ENCODE measurements at regions not wholly inside any gene's neighbourhood (a gene's known extent, or its start where the extent isn't known, plus 50 kb on each side); places are given as distances from the start of the nearest gene placed in this dataset.

DNA sequence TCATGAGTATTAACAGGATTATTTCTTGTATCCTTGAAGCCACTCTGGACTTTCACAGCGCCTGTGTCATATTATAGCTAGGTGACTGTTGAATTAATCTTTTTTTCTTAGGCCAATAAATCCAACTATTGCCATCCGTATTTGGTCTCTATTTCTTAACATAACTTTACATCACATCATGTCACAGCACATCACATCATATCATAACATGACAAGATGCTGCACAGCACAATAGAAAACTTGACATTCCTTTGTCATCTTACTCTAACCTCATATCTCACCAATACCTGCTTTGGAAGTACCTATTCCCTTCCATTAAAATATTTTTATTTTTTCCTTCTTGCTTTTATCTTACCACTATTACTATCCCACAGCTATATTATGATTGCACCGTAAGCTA lies 1480.8 kb downstream of the TECRL start:
- no peak overlapping the region for H3K4me3 ChIP-seq (ENCODE audit: low read depth, low read length)
- DNase-seq (ENCODE audit: low read depth), result no peak
- TF ChIP-seq, protein P1, sequence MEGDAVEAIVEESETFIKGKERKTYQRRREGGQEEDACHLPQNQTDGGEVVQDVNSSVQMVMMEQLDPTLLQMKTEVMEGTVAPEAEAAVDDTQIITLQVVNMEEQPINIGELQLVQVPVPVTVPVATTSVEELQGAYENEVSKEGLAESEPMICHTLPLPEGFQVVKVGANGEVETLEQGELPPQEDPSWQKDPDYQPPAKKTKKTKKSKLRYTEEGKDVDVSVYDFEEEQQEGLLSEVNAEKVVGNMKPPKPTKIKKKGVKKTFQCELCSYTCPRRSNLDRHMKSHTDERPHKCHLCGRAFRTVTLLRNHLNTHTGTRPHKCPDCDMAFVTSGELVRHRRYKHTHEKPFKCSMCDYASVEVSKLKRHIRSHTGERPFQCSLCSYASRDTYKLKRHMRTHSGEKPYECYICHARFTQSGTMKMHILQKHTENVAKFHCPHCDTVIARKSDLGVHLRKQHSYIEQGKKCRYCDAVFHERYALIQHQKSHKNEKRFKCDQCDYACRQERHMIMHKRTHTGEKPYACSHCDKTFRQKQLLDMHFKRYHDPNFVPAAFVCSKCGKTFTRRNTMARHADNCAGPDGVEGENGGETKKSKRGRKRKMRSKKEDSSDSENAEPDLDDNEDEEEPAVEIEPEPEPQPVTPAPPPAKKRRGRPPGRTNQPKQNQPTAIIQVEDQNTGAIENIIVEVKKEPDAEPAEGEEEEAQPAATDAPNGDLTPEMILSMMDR (IDR thresholded peaks at IDR 0.05; ENCODE audit: control insufficient read depth, extremely low read depth, insufficient read depth), result no peak

DNA sequence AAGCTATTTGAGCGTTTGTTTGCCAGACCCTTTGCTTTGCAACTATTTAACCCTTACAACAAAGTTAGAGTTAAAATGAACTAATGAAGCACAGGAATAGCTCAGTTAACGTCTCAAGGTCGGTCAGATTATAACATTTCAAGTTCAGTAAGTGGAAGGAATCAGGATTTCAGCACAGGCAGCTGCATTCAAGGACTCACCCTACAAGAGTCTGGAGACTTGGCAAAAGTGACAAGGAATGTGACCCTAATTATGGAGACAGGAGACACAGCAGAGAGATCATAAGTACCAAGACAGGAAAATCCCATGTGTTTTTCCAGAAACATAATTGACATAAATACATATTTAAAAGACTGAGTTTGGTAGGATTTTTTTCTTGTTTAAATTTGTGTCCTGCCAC lies 1481.7 kb downstream of the TECRL start:
- DNase-seq (ENCODE audit: low read depth), result no peak
- no peak overlapping the region for H3K4me3 ChIP-seq (ENCODE audit: low read depth, low read length)
- TF ChIP-seq, protein P1 (IDR thresholded peaks at IDR 0.05; ENCODE audit: control insufficient read depth, extremely low read depth, insufficient read depth), result no peak

DNA sequence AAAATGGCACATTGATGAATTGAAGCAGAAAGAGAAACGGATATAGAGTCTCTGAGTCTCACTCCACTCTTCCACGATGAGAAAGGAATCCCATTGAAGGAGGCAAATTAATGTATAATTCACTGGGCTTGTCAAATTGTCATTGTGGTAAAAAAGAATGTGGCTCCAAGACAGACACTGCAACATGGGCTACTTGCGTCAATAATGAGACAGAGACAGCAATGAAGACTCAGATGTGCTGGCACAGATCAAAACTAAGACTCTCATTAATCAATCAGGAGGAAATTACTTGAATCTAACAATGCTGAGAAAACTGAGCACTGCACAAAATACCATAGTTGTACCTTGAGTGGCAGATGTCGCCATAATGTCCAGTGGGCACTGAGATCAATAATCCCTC lies 1485.5 kb downstream of the TECRL start:
- TF ChIP-seq, protein P1 (IDR thresholded peaks at IDR 0.05; ENCODE audit: control insufficient read depth, extremely low read depth, insufficient read depth), result no peak
- DNase-seq (ENCODE audit: low read depth), result no peak
- no peak overlapping the region for H3K4me3 ChIP-seq (ENCODE audit: low read depth, low read length)

DNA sequence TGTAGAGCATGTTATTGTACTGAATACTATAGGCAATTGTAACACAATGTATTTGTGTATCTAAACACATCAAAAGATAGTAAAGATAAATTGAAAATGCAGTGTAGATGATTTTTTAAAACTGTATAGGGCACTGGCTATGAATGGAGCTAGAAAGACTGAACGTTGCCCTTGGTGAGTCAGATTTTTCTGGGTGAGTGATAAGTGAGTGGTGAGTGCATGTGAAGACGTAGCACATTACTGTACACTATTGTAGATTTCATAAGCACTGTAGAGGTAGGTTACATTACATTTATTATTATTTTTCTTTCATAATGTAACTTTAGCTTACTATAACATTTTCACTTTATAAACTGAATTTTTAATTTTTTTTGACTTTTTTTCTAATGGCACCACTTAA lies 1491.6 kb downstream of the TECRL start:
- H3K4me3 ChIP-seq (ENCODE audit: low read depth, low read length), result no peak overlapping the region
- TF ChIP-seq, protein P1 (IDR thresholded peaks at IDR 0.05; ENCODE audit: control insufficient read depth, extremely low read depth, insufficient read depth), result no peak
- no peak for DNase-seq (ENCODE audit: low read depth)

DNA sequence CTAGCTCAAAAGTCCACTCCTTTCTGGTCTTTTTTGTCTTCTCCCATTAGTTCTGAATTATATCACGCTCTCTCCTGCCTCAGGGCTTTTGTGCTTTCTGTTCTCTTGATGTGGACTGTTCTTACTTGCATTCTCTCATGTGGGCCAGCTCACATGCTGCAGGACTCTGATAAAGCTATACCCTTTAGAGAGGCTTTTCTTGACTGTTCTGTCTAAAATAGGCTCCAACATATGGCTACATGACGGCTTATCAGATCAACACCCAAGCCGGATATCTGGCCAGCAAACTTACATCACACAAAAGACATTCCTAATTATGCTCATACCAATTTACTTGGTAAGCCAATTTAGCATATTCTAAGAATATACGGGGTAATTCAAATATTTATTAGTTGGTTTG lies 1494.5 kb downstream of the TECRL start:
- no peak for DNase-seq (ENCODE audit: low read depth)
- TF ChIP-seq, protein P1 (IDR thresholded peaks at IDR 0.05; ENCODE audit: control insufficient read depth, extremely low read depth, insufficient read depth), result no peak
- no peak overlapping the region for H3K4me3 ChIP-seq (ENCODE audit: low read depth, low read length)

DNA sequence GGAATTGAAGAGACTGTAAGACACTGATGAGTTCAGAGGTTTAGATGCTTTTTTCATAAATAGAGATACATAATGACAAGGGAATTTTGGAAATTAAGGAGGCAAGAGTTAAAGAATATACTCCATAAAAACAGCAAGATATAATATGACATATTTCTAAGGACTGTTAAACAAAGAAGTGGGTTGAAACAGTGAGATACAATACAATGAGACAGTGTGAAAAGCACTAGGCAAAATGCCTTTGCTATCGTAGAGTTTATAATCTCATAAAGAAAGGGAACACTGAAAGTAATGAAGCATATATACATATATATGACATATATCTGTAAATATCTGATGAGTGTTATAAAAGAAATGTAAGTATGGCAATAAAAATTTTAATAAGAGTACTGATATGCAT lies 1496.2 kb downstream of the TECRL start:
- no peak for DNase-seq (ENCODE audit: low read depth)
- TF ChIP-seq, protein P1 (IDR thresholded peaks at IDR 0.05; ENCODE audit: control insufficient read depth, extremely low read depth, insufficient read depth), result no peak
- H3K4me3 ChIP-seq (ENCODE audit: low read depth, low read length), result no peak overlapping the region

DNA sequence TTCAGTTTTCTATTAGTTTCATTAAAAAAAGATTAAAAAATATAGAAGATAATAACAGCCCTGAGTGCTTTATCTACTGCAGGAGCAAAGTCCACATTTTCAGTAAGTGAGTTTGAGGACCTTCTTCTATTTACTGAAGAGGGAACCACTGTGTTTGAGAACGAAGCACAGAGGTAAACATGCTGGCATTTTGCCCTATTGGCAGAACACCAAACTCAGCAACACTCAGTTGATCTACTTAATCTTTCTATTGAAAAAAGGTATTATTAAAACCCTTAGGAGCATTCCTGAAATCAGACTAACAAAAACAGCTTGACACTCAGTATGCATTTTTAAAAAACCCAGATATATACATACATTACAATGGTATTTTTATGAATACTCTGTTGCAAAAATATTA lies 1496.7 kb downstream of the TECRL start:
- TF ChIP-seq, protein P1 (IDR thresholded peaks at IDR 0.05; ENCODE audit: control insufficient read depth, extremely low read depth, insufficient read depth), result no peak
- no peak overlapping the region for H3K4me3 ChIP-seq (ENCODE audit: low read depth, low read length)
- DNase-seq (ENCODE audit: low read depth), result peak; percentile 60
